ENCODE measurements at regions not wholly inside any gene's neighbourhood (a gene's known extent, or its start where the extent isn't known, plus 50 kb on each side); places are given as distances from the start of the nearest gene placed in this dataset.

- DNase-seq: no peak
These were observed 124.8 kb upstream of the SIX2 start for GRCh38 chr2:45134014-45134413.

- DNase-seq: no peak
These were observed 123.3 kb upstream of the SIX2 start for GRCh38 chr2:45132551-45132950.

- DNase-seq: no peak
These were observed 122.3 kb upstream of the SIX2 start for GRCh38 chr2:45131587-45131986.

GRCh38 chr2:45130736-45131135 is 121.5 kb upstream of the SIX2 start:
- no peak for DNase-seq

- no peak for DNase-seq
These were observed 119.3 kb upstream of the SIX2 start for GRCh38 chr2:45128580-45128997.

- no peak for DNase-seq
These were observed 118.6 kb upstream of the SIX2 start for GRCh38 chr2:45127891-45128290.

- no peak for DNase-seq
These were observed 118.1 kb upstream of the SIX2 start for GRCh38 chr2:45127321-45127720.

- no peak for DNase-seq
These were observed 116.0 kb upstream of the SIX2 start for GRCh38 chr2:45125232-45125631.

GRCh38 chr2:45124456-45124855 is 115.2 kb upstream of the SIX2 start:
- no peak for DNase-seq

- no peak for DNase-seq
These were observed 114.4 kb upstream of the SIX2 start for GRCh38 chr2:45123521-45124191.

GRCh38 chr2:45123065-45123464 is 113.8 kb upstream of the SIX2 start:
- DNase-seq: no peak

GRCh38 chr2:45121236-45121927 is 112.1 kb upstream of the SIX2 start:
- DNase-seq: no peak

GRCh38 chr2:45120546-45120945 is 111.3 kb upstream of the SIX2 start:
- DNase-seq: no peak

- no peak for DNase-seq
These were observed 110.6 kb upstream of the SIX2 start for GRCh38 chr2:45119855-45120254.

- DNase-seq: no peak
These were observed 109.8 kb upstream of the SIX2 start for GRCh38 chr2:45119038-45119437.

GRCh38 chr2:45117383-45117782 is 108.1 kb upstream of the SIX2 start:
- no peak for DNase-seq

- DNase-seq: no peak
These were observed 105.9 kb upstream of the SIX2 start for GRCh38 chr2:45115181-45115580.

- no peak for DNase-seq
These were observed 105.1 kb upstream of the SIX2 start for GRCh38 chr2:45114221-45114955.

GRCh38 chr2:45112750-45113149 is 103.5 kb upstream of the SIX2 start:
- DNase-seq: no peak

- no peak for DNase-seq
These were observed 95.9 kb upstream of the SIX2 start for GRCh38 chr2:45105050-45105582.

- DNase-seq: no peak
These were observed 95.2 kb upstream of the SIX2 start for GRCh38 chr2:45104429-45104828.

- no peak for DNase-seq
These were observed 94.4 kb upstream of the SIX2 start for GRCh38 chr2:45103351-45104345.
